ENCODE measurements at regions not wholly inside any gene's neighbourhood (a gene's known extent, or its start where the extent isn't known, plus 50 kb on each side); places are given as distances from the start of the nearest gene placed in this dataset.

DNA sequence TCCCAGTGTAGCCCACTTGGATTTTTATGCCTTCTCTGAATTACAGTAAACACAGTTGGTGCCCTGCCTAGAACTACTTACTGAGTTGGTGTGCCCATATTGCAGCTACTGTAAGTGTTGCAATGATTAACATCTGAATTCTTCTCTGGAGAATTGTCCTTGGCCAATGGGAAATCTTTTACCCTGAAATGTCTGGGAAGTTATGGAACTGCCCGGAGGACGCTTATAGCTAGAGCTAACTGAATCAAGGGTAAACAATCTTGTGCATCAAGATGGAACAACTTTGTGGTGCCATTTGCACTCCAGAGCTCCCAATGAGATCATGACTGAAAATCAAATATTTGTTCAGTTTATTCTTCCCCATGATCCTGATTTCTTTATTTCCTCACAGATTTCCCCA is 246.7 kb upstream of the CBLB start:
- WGBS, 2 donors (ENCODE audit: low coverage in 1 of 2), result 91 to 100% methylated on average over 2 of the region's 2 CpGs
- Histone ChIP-seq H3K36me3 (no peaks in the 10 kb centered on the region), H3K9me3 (no peaks in the 10 kb centered on the region), H3K27ac (no peak overlapping the region), H3K4me1 (no peaks in the 10 kb centered on the region), H3K27me3 (no peaks in the 10 kb centered on the region), H3K4me3 (no peak overlapping the region)
- TF ChIP-seq, protein P1, sequence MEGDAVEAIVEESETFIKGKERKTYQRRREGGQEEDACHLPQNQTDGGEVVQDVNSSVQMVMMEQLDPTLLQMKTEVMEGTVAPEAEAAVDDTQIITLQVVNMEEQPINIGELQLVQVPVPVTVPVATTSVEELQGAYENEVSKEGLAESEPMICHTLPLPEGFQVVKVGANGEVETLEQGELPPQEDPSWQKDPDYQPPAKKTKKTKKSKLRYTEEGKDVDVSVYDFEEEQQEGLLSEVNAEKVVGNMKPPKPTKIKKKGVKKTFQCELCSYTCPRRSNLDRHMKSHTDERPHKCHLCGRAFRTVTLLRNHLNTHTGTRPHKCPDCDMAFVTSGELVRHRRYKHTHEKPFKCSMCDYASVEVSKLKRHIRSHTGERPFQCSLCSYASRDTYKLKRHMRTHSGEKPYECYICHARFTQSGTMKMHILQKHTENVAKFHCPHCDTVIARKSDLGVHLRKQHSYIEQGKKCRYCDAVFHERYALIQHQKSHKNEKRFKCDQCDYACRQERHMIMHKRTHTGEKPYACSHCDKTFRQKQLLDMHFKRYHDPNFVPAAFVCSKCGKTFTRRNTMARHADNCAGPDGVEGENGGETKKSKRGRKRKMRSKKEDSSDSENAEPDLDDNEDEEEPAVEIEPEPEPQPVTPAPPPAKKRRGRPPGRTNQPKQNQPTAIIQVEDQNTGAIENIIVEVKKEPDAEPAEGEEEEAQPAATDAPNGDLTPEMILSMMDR (IDR thresholded peaks at IDR 0.05), result no peak
- TF ChIP-seq EP300 (IDR thresholded peaks at IDR 0.05; ENCODE audit: low read depth) (no peak), POLR2A (IDR thresholded peaks at IDR 0.05) (no peak), POLR2AphosphoS5 (IDR thresholded peaks at IDR 0.05) (no peak)
- DNase-seq, result no peak
- in situ Hi-C loops (cut with MboI; ENCODE audit: low pct_ligation_motif_present in 1 of 4, low pct_unique_long_range_greater_than_20kb in 1 of 4, low sequenced_read_pairs in 3 of 4), result no loop called here
- intact Hi-C loops (cut with DNase I; ENCODE audit: low total_unique reads), result no loop called here

DNA sequence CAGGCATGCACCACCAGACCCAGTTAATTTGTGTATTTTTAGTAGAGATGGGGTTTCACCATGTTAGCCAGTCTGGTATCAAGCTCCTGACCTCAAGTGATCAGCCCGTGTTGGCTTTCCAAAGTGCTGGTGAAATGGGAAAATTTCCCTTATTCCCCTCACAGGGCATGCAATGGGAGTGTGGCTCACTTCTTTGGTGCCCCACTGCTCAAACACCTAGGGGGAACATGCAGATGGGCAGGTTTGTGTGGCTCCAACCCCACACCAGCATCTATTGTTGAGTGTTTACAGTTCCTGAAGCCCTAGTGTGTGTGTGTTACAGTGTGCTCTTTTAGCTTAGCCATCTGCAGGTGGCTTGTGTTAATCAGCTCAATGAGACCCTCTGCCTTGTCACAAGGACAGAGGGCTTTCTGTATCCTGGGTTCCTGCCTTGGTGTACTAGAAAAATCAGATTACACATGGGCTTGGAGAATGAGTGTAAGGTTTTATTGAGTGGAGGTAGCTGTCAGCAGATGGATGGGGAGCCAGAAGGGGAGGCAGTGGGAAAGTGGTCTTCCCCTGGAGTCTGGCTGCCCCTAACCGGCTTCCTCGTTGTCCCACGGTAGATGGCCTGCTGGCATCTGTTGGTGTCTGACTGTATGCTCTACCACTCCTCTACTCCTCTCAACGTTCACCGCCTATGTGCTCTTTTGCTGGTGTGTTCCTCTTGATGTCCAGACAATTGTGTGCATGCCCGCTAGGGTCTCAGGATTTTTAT is 248.1 kb upstream of the CBLB start:
- Histone ChIP-seq H3K36me3 (no peaks in the 10 kb centered on the region), H3K27me3 (no peaks in the 10 kb centered on the region), H3K4me3 (no peak overlapping the region), H3K9me3 (no peaks in the 10 kb centered on the region), H3K4me1 (no peaks in the 10 kb centered on the region), H3K27ac (no peak overlapping the region)
- in situ Hi-C loops (cut with MboI; ENCODE audit: low pct_ligation_motif_present in 1 of 4, low pct_unique_long_range_greater_than_20kb in 1 of 4, low sequenced_read_pairs in 3 of 4) (no loop called here), intact Hi-C loops (cut with DNase I; ENCODE audit: low total_unique reads) (no loop called here)
- TF ChIP-seq, protein P1 (IDR thresholded peaks at IDR 0.05), result no peak
- no peak for TF ChIP-seq POLR2A (IDR thresholded peaks at IDR 0.05)
- no peak for TF ChIP-seq EP300 (IDR thresholded peaks at IDR 0.05; ENCODE audit: low read depth)
- no peak for TF ChIP-seq POLR2AphosphoS5 (IDR thresholded peaks at IDR 0.05)
- DNase-seq, result no peak
- 94% methylated on average over 3 to 7 of the region's 7 CpGs for WGBS, 2 donors (ENCODE audit: low coverage in 1 of 2)

DNA sequence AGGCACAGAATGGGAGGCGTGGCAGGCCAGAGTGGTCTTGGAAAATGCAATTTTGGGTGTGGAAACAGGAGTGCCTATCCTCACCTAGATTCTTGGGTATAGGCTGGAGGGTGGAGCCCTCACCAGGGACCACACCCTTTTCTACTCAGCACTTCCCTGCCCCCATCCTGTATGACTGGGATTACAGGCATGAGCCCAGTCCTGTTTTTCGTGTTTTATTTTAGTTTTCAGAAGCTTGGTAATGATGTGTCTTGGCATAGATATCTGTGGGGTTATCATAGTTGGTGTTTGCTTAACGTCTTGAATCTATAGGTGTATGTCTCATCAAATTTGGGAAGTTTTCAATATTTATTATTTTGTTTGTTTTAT is 248.7 kb upstream of the CBLB start:
- Histone ChIP-seq H3K36me3 (no peaks in the 10 kb centered on the region), H3K4me1 (no peaks in the 10 kb centered on the region), H3K27ac (no peak overlapping the region), H3K9me3 (no peaks in the 10 kb centered on the region), H3K27me3 (no peaks in the 10 kb centered on the region), H3K4me3 (no peak overlapping the region)
- TF ChIP-seq POLR2A (IDR thresholded peaks at IDR 0.05) (no peak), POLR2AphosphoS5 (IDR thresholded peaks at IDR 0.05) (no peak), EP300 (IDR thresholded peaks at IDR 0.05; ENCODE audit: low read depth) (no peak)
- TF ChIP-seq, protein P1 (IDR thresholded peaks at IDR 0.05), result no peak
- intact Hi-C loops (cut with DNase I; ENCODE audit: low total_unique reads), result no loop called here
- 93 to 94% methylated on average over 3 of the region's 3 CpGs for WGBS, 2 donors (ENCODE audit: low coverage in 1 of 2)
- in situ Hi-C loops (cut with MboI; ENCODE audit: low pct_ligation_motif_present in 1 of 4, low pct_unique_long_range_greater_than_20kb in 1 of 4, low sequenced_read_pairs in 3 of 4), result no loop called here
- DNase-seq, result no peak

DNA sequence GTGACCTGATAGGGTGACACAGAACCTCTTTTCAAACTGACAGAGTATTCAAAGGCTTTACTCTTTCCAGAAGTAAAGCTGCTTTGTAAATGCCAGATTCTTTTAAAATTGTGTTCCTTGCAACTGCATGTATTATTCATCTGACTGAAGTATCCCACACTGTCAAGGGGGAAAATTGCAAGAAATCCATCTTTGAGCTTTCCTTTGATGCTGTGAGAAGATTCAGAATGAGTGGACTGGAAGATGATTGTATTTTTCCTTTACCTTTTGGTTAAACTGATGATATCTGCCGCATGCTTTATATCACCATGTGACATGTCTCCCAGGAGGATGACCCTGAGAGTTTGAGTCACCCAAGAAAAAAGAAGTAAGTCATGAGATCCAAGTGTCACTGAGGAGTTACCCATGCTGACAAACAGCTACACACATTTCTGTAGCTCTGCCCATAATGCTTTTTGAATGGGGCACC is 250.8 kb upstream of the CBLB start:
- no peaks in the 10 kb centered on the region for H3K4me1 ChIP-seq
- no peaks in the 10 kb centered on the region for H3K27me3 ChIP-seq
- no peak for DNase-seq
- in situ Hi-C loops (cut with MboI; ENCODE audit: low pct_ligation_motif_present in 1 of 4, low pct_unique_long_range_greater_than_20kb in 1 of 4, low sequenced_read_pairs in 3 of 4), result no loop called here
- WGBS, 2 donors (ENCODE audit: low coverage in 1 of 2), result 73 to 75% methylated on average over 1 of the region's 1 CpG
- no peak overlapping the region for H3K27ac ChIP-seq
- TF ChIP-seq EP300 (IDR thresholded peaks at IDR 0.05; ENCODE audit: low read depth) (no peak), POLR2AphosphoS5 (IDR thresholded peaks at IDR 0.05) (no peak), POLR2A (IDR thresholded peaks at IDR 0.05) (no peak)
- TF ChIP-seq, protein P1 (IDR thresholded peaks at IDR 0.05), result no peak
- intact Hi-C loops (cut with DNase I; ENCODE audit: low total_unique reads), result no loop called here
- H3K4me3 ChIP-seq, result no peak overlapping the region
- no peaks in the 10 kb centered on the region for H3K36me3 ChIP-seq
- no peaks in the 10 kb centered on the region for H3K9me3 ChIP-seq

Measured in transverse colon (tissue), 4 donors.